SU-DHL-6 (cell line): ENCODE measurements at regions not wholly inside any gene's neighbourhood (a gene's known extent, or its start where the extent isn't known, plus 50 kb on each side); places are given as distances from the start of the nearest gene placed in this dataset.

Experiments used
- EZH2phosphoT487 ChIP-seq: fragments of 200-600 bp; sonication (generic), shearing (Covaris generic); conservative IDR thresholded peaks from 2 replicates; pipeline ENCODE4 v1.6.1; 2018; ENCODE audit warnings: mild to moderate bottlenecking, antibody characterized with exemption, low read length, moderate library complexity, mixed read lengths
- TF ChIP-seq, protein P1 (sequence below): fragments of 200-600 bp; sonication (generic); IDR thresholded peaks from one replicate; pipeline ENCODE4 v1.5.1; 2017; ENCODE audit warnings: antibody characterized with exemption, mild to moderate bottlenecking, low read length, moderate library complexity; ENCODE audit not compliant: insufficient read depth, poor library complexity, severe bottlenecking

DNA sequence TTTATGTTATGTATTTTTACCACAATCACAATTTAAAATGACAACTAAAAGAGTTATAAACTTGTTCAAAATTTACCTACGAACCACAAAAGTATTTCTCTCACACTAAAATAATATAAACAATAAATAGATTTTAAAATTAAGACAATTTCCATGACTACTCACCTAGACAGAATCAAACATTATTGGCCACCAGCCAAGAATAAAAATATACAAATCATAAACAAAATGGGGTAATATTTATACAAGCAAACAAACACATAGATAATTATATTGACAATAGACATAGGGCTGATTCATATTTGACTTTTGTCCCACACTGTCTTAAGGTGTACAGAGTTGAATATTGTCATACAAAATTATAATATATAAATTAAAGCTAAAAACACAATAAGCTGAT, 119.6 kb upstream of the ZNF92 start:
- TF ChIP-seq, protein P1, sequence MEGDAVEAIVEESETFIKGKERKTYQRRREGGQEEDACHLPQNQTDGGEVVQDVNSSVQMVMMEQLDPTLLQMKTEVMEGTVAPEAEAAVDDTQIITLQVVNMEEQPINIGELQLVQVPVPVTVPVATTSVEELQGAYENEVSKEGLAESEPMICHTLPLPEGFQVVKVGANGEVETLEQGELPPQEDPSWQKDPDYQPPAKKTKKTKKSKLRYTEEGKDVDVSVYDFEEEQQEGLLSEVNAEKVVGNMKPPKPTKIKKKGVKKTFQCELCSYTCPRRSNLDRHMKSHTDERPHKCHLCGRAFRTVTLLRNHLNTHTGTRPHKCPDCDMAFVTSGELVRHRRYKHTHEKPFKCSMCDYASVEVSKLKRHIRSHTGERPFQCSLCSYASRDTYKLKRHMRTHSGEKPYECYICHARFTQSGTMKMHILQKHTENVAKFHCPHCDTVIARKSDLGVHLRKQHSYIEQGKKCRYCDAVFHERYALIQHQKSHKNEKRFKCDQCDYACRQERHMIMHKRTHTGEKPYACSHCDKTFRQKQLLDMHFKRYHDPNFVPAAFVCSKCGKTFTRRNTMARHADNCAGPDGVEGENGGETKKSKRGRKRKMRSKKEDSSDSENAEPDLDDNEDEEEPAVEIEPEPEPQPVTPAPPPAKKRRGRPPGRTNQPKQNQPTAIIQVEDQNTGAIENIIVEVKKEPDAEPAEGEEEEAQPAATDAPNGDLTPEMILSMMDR = no peak
- no peak for TF ChIP-seq EZH2phosphoT487
